ENCODE measurements at regions not wholly inside any gene's neighbourhood (a gene's known extent, or its start where the extent isn't known, plus 50 kb on each side); places are given as distances from the start of the nearest gene placed in this dataset.
"Not testable (repeated sequence)": the region's sequence is repeated elsewhere in the genome, so short reads cannot be mapped to it uniquely, and the experiment has no call there.

- DNase-seq (ENCODE audit: low read depth), result no peak
Observed at GRCh38 chr21:38614558-38614957, 116.3 kb upstream of the ERG start.

- DNase-seq (ENCODE audit: low read depth), result no peak
Observed at GRCh38 chr21:38619480-38619879, 121.2 kb upstream of the ERG start.

GRCh38 chr21:38619992-38620479 lies 121.8 kb upstream of the ERG start:
- no peak for DNase-seq (ENCODE audit: low read depth)

- no peak for DNase-seq (ENCODE audit: low read depth)
Observed at GRCh38 chr21:38621132-38621531, 122.9 kb upstream of the ERG start.

- DNase-seq (ENCODE audit: low read depth), result no peak
Observed at GRCh38 chr21:38622081-38622826, 124.0 kb upstream of the ERG start.

GRCh38 chr21:38622827-38623209 lies 124.5 kb upstream of the ERG start:
- no peak for DNase-seq (ENCODE audit: low read depth)

- DNase-seq (ENCODE audit: low read depth), result no peak
Observed at GRCh38 chr21:38623552-38623951, 125.3 kb upstream of the ERG start.

GRCh38 chr21:38625000-38625399 lies 126.7 kb upstream of the ERG start:
- no peak for DNase-seq (ENCODE audit: low read depth)

GRCh38 chr21:38626306-38626705 lies 128.0 kb upstream of the ERG start:
- no peak for DNase-seq (ENCODE audit: low read depth)

GRCh38 chr21:38628349-38628748 lies 130.1 kb upstream of the ERG start:
- no peak for DNase-seq (ENCODE audit: low read depth)

- no peak for DNase-seq (ENCODE audit: low read depth)
Observed at GRCh38 chr21:38631206-38631605, 132.9 kb upstream of the ERG start.

- DNase-seq (ENCODE audit: low read depth), result no peak
Observed at GRCh38 chr21:38631676-38632075, 133.4 kb upstream of the ERG start.

GRCh38 chr21:38637161-38637560 lies 138.9 kb upstream of the ERG start:
- DNase-seq (ENCODE audit: low read depth), result no peak

GRCh38 chr21:38639571-38640354 lies 141.5 kb upstream of the ERG start:
- no peak for DNase-seq (ENCODE audit: low read depth)

GRCh38 chr21:38640355-38640742 lies 142.1 kb upstream of the ERG start:
- not testable (repeated sequence) for DNase-seq (ENCODE audit: low read depth)

GRCh38 chr21:38643404-38644023 lies 145.2 kb upstream of the ERG start:
- DNase-seq (ENCODE audit: low read depth), result no peak

- DNase-seq (ENCODE audit: low read depth), result no peak
Observed at GRCh38 chr21:38645282-38645681, 147.0 kb upstream of the ERG start.

GRCh38 chr21:38646213-38646837 lies 148.0 kb upstream of the ERG start:
- DNase-seq (ENCODE audit: low read depth), result no peak

- DNase-seq (ENCODE audit: low read depth), result no peak
Observed at GRCh38 chr21:38649120-38649519, 150.8 kb upstream of the ERG start.

- DNase-seq (ENCODE audit: low read depth), result no peak
Observed at GRCh38 chr21:38651570-38651969, 153.3 kb upstream of the ERG start.

GRCh38 chr21:38652396-38652795 lies 153.3 kb upstream of the ETS2 start:
- DNase-seq (ENCODE audit: low read depth), result no peak

GRCh38 chr21:38654580-38654979 lies 151.1 kb upstream of the ETS2 start:
- no peak for DNase-seq (ENCODE audit: low read depth)

- no peak for DNase-seq (ENCODE audit: low read depth)
Observed at GRCh38 chr21:38658511-38658910, 147.2 kb upstream of the ETS2 start.
